Stomach (tissue), 8 donors: ENCODE measurements at regions not wholly inside any gene's neighbourhood (a gene's known extent, or its start where the extent isn't known, plus 50 kb on each side); places are given as distances from the start of the nearest gene placed in this dataset.
A peak's percentile ranks its signal among the peaks of the same experiment; 100 is the strongest.

Source experiments
- DNase-seq, 2 donors: peaks; one replicate each; pipeline versions ENCODE4 v3.0.0 to v3.0.0-alpha.2; 2013 to 2019
- H3K27ac ChIP-seq, 5 donors: fragments of 200-600 bp in 4 of 5; sonication (generic) in 4 of 5; one replicate each; pipeline ENCODE4 v1.5.1; 2013 to 2019; ENCODE audit warnings: mild to moderate bottlenecking in 1 of 5, moderate library complexity in 1 of 5
- H3K27me3 ChIP-seq, 3 donors: fragments of 200-600 bp; sonication (generic); one replicate each; pipeline ENCODE4 v1.5.1; 2017 to 2019; ENCODE audit warnings: mixed run types in 1 of 3
- H3K36me3 ChIP-seq, 4 donors: fragments of 200-600 bp; sonication (generic); 1 replicate in 3 of 4; 2 replicates in 1 of 4; pipeline ENCODE4 v1.5.1; 2016 to 2019
- H3K4me1 ChIP-seq, 4 donors: fragments of 200-600 bp; sonication (generic); one replicate each; pipeline ENCODE4 v1.5.1; 2016 to 2019
- H3K4me3 ChIP-seq, 4 donors: fragments of 200-600 bp; sonication (generic) in 3 of 4; one replicate each; pipeline ENCODE4 v1.5.1; 2016 to 2019; ENCODE audit warnings: mild to moderate bottlenecking in 1 of 4
- H3K9me3 ChIP-seq, 4 donors: fragments of 200-600 bp; sonication (generic); one replicate each; pipeline ENCODE4 v1.5.1; 2016 to 2019
- EP300 ChIP-seq: sonication (generic); formaldehyde crosslinking; IDR thresholded peaks from one replicate; pipeline ENCODE4 v1.6.1; 2017; ENCODE audit warnings: antibody characterized with exemption
- POLR2A ChIP-seq, 4 donors: fragments of 450-650 bp; IDR thresholded peaks; one replicate each; pipeline ENCODE4 v1.6.1; 2016; ENCODE audit warnings: antibody characterized with exemption in 4 of 4, control low read depth in 2 of 4, mild to moderate bottlenecking in 1 of 4, moderate library complexity in 1 of 4
- POLR2AphosphoS5 ChIP-seq, 3 donors: sonication (generic); formaldehyde crosslinking; IDR thresholded peaks; one replicate each; pipeline ENCODE4 v1.6.1; 2016; ENCODE audit warnings: antibody characterized with exemption in 3 of 3
- WGBS, 5 donors: extraction: QIAGEN DNeasy Blood & Tissue Kit in 3 of 5; methylation state at CpG; one replicate each; pipeline versions ENCODE4 v1.1.5 to v1.1.7; 2013 to 2018; 5-methylcytosine and 5-hydroxymethylcytosine counted together
- intact Hi-C: fragments of 100-400 bp; cut with DNase I; formaldehyde crosslinking; loops from one replicate; pipeline ENCODE4 v1.15.1; 2023; ENCODE audit warnings: low total_unique reads
- TF ChIP-seq, protein P1 (sequence below), 7 experiments: fragments of 450-650 bp in 4 of 7; fragments of 200-600 bp in 3 of 7; sonication (generic) in 3 of 7; IDR thresholded peaks; one replicate each; pipeline ENCODE4 v1.5.1; 2016 to 2019; ENCODE audit warnings: antibody characterized with exemption in 7 of 7, control low read depth in 2 of 7, mild to moderate bottlenecking in 1 of 7
- donor health status: healthy with polysubstance abuse.
- donor health status: Bipolar disorder and iron deficiency.
- donor health status: healthy.

- no peaks in the 10 kb centered on the region for H3K36me3 ChIP-seq
- no peaks in the 10 kb centered on the region for H3K9me3 ChIP-seq
- DNase-seq: no peak
- H3K27ac ChIP-seq: no peak overlapping the region
- no peaks in the 10 kb centered on the region for H3K27me3 ChIP-seq
- H3K4me3 ChIP-seq: no peak overlapping the region
- no peak for TF ChIP-seq POLR2A (IDR thresholded peaks at IDR 0.05)
- no peaks in the 10 kb centered on the region for H3K4me1 ChIP-seq
- intact Hi-C loops: no loop called here
These were observed 106.5 kb downstream of the WNT5A start for GRCh38 chr3:55380561-55380960.

- no peaks in the 10 kb centered on the region for H3K36me3 ChIP-seq
- no peaks in the 10 kb centered on the region for H3K4me1 ChIP-seq
- H3K4me3 ChIP-seq: no peak overlapping the region
- no peak for DNase-seq
- H3K27ac ChIP-seq: no peak overlapping the region
- H3K27me3 ChIP-seq: no peaks in the 10 kb centered on the region
- TF ChIP-seq EP300 (no peak), POLR2A (IDR thresholded peaks at IDR 0.05) (no peak), POLR2AphosphoS5 (IDR thresholded peaks at IDR 0.05) (no peak)
- TF ChIP-seq, protein P1, sequence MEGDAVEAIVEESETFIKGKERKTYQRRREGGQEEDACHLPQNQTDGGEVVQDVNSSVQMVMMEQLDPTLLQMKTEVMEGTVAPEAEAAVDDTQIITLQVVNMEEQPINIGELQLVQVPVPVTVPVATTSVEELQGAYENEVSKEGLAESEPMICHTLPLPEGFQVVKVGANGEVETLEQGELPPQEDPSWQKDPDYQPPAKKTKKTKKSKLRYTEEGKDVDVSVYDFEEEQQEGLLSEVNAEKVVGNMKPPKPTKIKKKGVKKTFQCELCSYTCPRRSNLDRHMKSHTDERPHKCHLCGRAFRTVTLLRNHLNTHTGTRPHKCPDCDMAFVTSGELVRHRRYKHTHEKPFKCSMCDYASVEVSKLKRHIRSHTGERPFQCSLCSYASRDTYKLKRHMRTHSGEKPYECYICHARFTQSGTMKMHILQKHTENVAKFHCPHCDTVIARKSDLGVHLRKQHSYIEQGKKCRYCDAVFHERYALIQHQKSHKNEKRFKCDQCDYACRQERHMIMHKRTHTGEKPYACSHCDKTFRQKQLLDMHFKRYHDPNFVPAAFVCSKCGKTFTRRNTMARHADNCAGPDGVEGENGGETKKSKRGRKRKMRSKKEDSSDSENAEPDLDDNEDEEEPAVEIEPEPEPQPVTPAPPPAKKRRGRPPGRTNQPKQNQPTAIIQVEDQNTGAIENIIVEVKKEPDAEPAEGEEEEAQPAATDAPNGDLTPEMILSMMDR (IDR thresholded peaks at IDR 0.05): no peak
- intact Hi-C loops: no loop called here
- H3K9me3 ChIP-seq: no peaks in the 10 kb centered on the region
- 79 to 95% (median 92%) methylated on average over 3 of the region's 3 CpGs for WGBS, 5 donors
These were observed 110.3 kb downstream of the WNT5A start for GRCh38 chr3:55376753-55377347.

DNA sequence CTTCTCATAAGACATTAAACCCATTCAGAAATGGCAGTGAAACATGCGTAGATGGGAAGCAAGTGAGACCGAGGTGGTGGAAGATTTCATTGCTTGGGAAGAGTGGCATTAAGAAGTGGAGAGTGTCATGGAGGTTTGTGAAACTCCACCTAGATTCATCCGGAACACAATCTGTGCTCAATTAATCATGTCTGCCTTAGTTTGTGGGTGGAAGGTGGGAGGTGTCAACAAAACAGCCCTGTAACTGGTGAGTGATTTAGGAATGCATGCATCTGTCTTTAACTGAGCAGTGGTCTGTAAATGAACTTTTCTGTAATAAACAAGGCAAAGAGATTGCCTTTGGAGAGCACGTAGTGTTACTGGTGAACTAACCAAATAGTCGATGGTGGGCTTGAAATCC lies 113.7 kb downstream of the WNT5A start:
- Histone ChIP-seq H3K27me3 (no peaks in the 10 kb centered on the region), H3K36me3 (no peaks in the 10 kb centered on the region)
- TF ChIP-seq EP300 (no peak), POLR2A (IDR thresholded peaks at IDR 0.05) (no peak), POLR2AphosphoS5 (IDR thresholded peaks at IDR 0.05) (no peak)
- TF ChIP-seq, protein P1 (IDR thresholded peaks at IDR 0.05): no peak

DNA sequence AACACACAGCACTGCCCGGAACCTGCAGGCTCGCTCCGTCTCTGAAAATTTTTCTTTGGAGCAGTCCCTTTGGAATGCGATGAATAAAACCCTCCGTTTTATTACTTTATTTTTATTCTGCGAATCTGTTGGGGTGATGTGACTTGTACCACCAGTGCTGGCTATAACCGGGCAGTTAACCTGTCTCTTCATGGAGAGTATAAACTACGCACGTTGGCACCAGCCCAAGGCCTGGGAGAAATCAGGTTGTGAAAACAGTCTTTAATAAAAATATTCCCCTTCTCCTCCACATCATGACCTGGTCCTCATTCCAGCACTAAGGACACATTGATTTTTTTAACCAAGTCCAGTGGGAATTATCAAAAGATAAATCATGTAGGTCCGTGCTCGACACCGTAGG lies 116.8 kb downstream of the WNT5A start:
- intact Hi-C loops: no loop called here
- no peak overlapping the region for H3K27ac ChIP-seq
- no peaks in the 10 kb centered on the region for H3K36me3 ChIP-seq
- H3K9me3 ChIP-seq: no peaks in the 10 kb centered on the region
- TF ChIP-seq POLR2AphosphoS5 (IDR thresholded peaks at IDR 0.05): no peak
- TF ChIP-seq EP300: no peak
- 85 to 92% (median 88%) methylated on average over 12 of the region's 12 CpGs for WGBS, 5 donors
- no peak for DNase-seq
- H3K27me3 ChIP-seq: no peaks in the 10 kb centered on the region
- no peaks in the 10 kb centered on the region for H3K4me1 ChIP-seq
- H3K4me3 ChIP-seq: no peak overlapping the region

More for the DNA sequence above, 113.7 kb downstream of the WNT5A start:
- WGBS, 5 donors: 83 to 93% (median 89%) methylated on average over 5 of the region's 5 CpGs
- no peak for DNase-seq
- Histone ChIP-seq H3K4me1 (no peaks in the 10 kb centered on the region), H3K4me3 (no peak overlapping the region), H3K9me3 (no peaks in the 10 kb centered on the region), H3K27ac (no peak overlapping the region)
- intact Hi-C loops: no loop called here

GRCh38 chr3:55369141-55369847 lies 117.8 kb downstream of the WNT5A start:
- Histone ChIP-seq H3K27ac (no peak overlapping the region), H3K4me1 (no peaks in the 10 kb centered on the region), H3K4me3 (no peak overlapping the region), H3K27me3 (no peaks in the 10 kb centered on the region), H3K9me3 (no peaks in the 10 kb centered on the region), H3K36me3 (no peaks in the 10 kb centered on the region)
- TF ChIP-seq, protein P1 (IDR thresholded peaks at IDR 0.05): no peak
- TF ChIP-seq EP300 (no peak), POLR2AphosphoS5 (IDR thresholded peaks at IDR 0.05) (no peak), POLR2A (IDR thresholded peaks at IDR 0.05) (no peak)
- 66 to 76% (median 73%) methylated on average over 10 of the region's 10 CpGs for WGBS, 5 donors
- intact Hi-C loops: no loop called here
- DNase-seq: peak in 1 of 2 donors; percentile 22
